H9 (cell line): ENCODE measurements at regions not wholly inside any gene's neighbourhood (a gene's known extent, or its start where the extent isn't known, plus 50 kb on each side); places are given as distances from the start of the nearest gene placed in this dataset.

Experiments used
- DNase-seq: peaks from one replicate; pipeline ENCODE4 v3.0.0-alpha.2; 2017
- H2AFZ ChIP-seq: one replicate; pipeline ENCODE4 v1.6.1; 2013; ENCODE audit warnings: mild to moderate bottlenecking, low read length, control low read depth, moderate library complexity
- H2AK5ac ChIP-seq: 2 replicates; pipeline ENCODE4 v1.6.1; 2013; ENCODE audit warnings: low read length, control low read depth, mixed read lengths; ENCODE audit not compliant: insufficient read length
- H2BK120ac ChIP-seq: one replicate; pipeline ENCODE4 v1.6.1; 2013; ENCODE audit warnings: low read depth, mild to moderate bottlenecking, low read length, control low read depth, inconsistent platforms; ENCODE audit not compliant: poor library complexity, severe bottlenecking
- H2BK12ac ChIP-seq: 2 replicates; pipeline ENCODE4 v1.6.1; 2013; ENCODE audit warnings: low read length, control low read depth, mixed read lengths, low read depth; ENCODE audit not compliant: insufficient read length
- H2BK15ac ChIP-seq: 2 replicates; pipeline ENCODE4 v1.6.1; 2013; ENCODE audit warnings: low read depth, low read length, control low read depth
- H2BK20ac ChIP-seq: one replicate; pipeline ENCODE4 v1.6.1; 2013; ENCODE audit warnings: low read depth, mild to moderate bottlenecking, low read length, control low read depth, inconsistent platforms; ENCODE audit not compliant: poor library complexity, severe bottlenecking
- H2BK5ac ChIP-seq: 2 replicates; pipeline ENCODE4 v1.6.1; 2013; ENCODE audit warnings: low read length, control low read depth, mixed read lengths; ENCODE audit not compliant: insufficient read length
- H3K14ac ChIP-seq: 2 replicates; pipeline ENCODE4 v1.6.1; 2013; ENCODE audit warnings: low read length, control low read depth; ENCODE audit not compliant: insufficient read depth
- H3K18ac ChIP-seq: 2 replicates; pipeline ENCODE4 v1.6.1; 2013; ENCODE audit warnings: low read depth, mild to moderate bottlenecking, mixed read lengths, low read length, control low read depth; ENCODE audit not compliant: insufficient read length
- H3K23ac ChIP-seq: 2 replicates; pipeline ENCODE4 v1.6.1; 2013; ENCODE audit warnings: low read length, control low read depth, mixed read lengths, low read depth; ENCODE audit not compliant: insufficient read length
- H3K23me2 ChIP-seq: 2 replicates; pipeline ENCODE4 v1.6.1; 2013; ENCODE audit warnings: low read depth, mild to moderate bottlenecking, mixed read lengths, low read length, control low read depth; ENCODE audit not compliant: insufficient read length, poor library complexity, severe bottlenecking
- H3K27ac ChIP-seq: 2 replicates; pipeline ENCODE4 v1.5.1; 2013; ENCODE audit warnings: low read length, control low read depth, mixed read lengths, low read depth; ENCODE audit not compliant: insufficient read length
- H3K27me3 ChIP-seq: 2 replicates; pipeline ENCODE4 v1.6.1; 2013; ENCODE audit warnings: low read length, control low read depth, inconsistent platforms; ENCODE audit not compliant: insufficient read depth
- H3K4ac ChIP-seq: 2 replicates; pipeline ENCODE4 v1.6.1; 2013; ENCODE audit warnings: low read depth, mild to moderate bottlenecking, control low read depth, inconsistent platforms, low read length, moderate library complexity
- H3K4me1 ChIP-seq: 2 replicates; pipeline ENCODE4 v1.6.1; 2013; ENCODE audit warnings: low read length, control low read depth, inconsistent platforms; ENCODE audit not compliant: insufficient read depth
- H3K4me2 ChIP-seq: 2 replicates; pipeline ENCODE4 v1.6.1; 2013; ENCODE audit warnings: low read length, control low read depth, mixed read lengths; ENCODE audit not compliant: insufficient read length, insufficient read depth
- H3K56ac ChIP-seq: 2 replicates; pipeline ENCODE4 v1.6.1; 2013; ENCODE audit warnings: low read depth, mild to moderate bottlenecking, mixed read lengths, low read length, control low read depth; ENCODE audit not compliant: insufficient read length
- H3K79me1 ChIP-seq: 2 replicates; pipeline ENCODE4 v1.6.1; 2013; ENCODE audit warnings: low read depth, mild to moderate bottlenecking, moderate library complexity, low read length, control low read depth, inconsistent platforms; ENCODE audit not compliant: insufficient read depth, poor library complexity, severe bottlenecking
- H3K79me2 ChIP-seq: 2 replicates; pipeline ENCODE4 v1.6.1; 2013; ENCODE audit warnings: low read length, control low read depth, inconsistent platforms; ENCODE audit not compliant: insufficient read depth
- H3K9ac ChIP-seq: 2 replicates; pipeline ENCODE4 v1.6.1; 2013; ENCODE audit warnings: low read length, control low read depth, mixed read lengths; ENCODE audit not compliant: insufficient read length; ENCODE audit errors: extremely low read depth
- H3K9me3 ChIP-seq: one replicate; pipeline ENCODE4 v1.6.1; 2013; ENCODE audit warnings: low read depth, low read length, inconsistent platforms; ENCODE audit not compliant: control insufficient read depth
- H3T11ph ChIP-seq: one replicate; pipeline ENCODE4 v1.6.1; 2013; ENCODE audit warnings: mild to moderate bottlenecking, low read length, control low read depth, inconsistent platforms
- H4K20me1 ChIP-seq: one replicate; pipeline ENCODE4 v1.6.1; 2013; ENCODE audit not compliant: control insufficient read depth, insufficient read length, insufficient read depth
- H4K5ac ChIP-seq: 2 replicates; pipeline ENCODE4 v1.6.1; 2013; ENCODE audit warnings: low read depth, mild to moderate bottlenecking, mixed read lengths, low read length, control low read depth; ENCODE audit not compliant: insufficient read length
- H4K8ac ChIP-seq: replicated peaks from 2 replicates; pipeline ENCODE4 v1.6.1; 2013; ENCODE audit warnings: low read length, control low read depth, mixed read lengths, low read depth; ENCODE audit not compliant: insufficient read length
- H4K91ac ChIP-seq: 2 replicates; pipeline ENCODE4 v1.6.1; 2013; ENCODE audit warnings: low read depth, mild to moderate bottlenecking, moderate library complexity, mixed read lengths, low read length, control low read depth; ENCODE audit not compliant: insufficient read length
- H3K27ac Mint-ChIP-seq, 3 experiments: 2 replicates in 2 of 3; 3 replicates in 1 of 3; pipeline ENCODE4 v1.8.0; 2020 to 2021; ENCODE audit warnings: mixed read lengths in 3 of 3, mild to moderate bottlenecking in 1 of 3, moderate library complexity in 1 of 3
- H3K27me3 Mint-ChIP-seq: 2 replicates; pipeline ENCODE4 v1.8.0; 2021; ENCODE audit warnings: low read depth, mild to moderate bottlenecking, moderate library complexity, mixed read lengths
- H3K36me3 Mint-ChIP-seq, 3 experiments: 2 replicates in 2 of 3; 3 replicates in 1 of 3; pipeline ENCODE4 v1.8.0; 2020 to 2021; ENCODE audit warnings: low read depth in 3 of 3, mixed read lengths in 3 of 3; ENCODE audit not compliant: insufficient read depth in 1 of 3
- H3K4me1 Mint-ChIP-seq, 2 experiments: 2 replicates each; pipeline ENCODE4 v1.8.0; 2020; ENCODE audit warnings: mixed read lengths in 2 of 2
- H3K4me3 Mint-ChIP-seq, 2 experiments: 2 replicates in 1 of 2; 3 replicates in 1 of 2; pipeline ENCODE4 v1.8.0; 2020 to 2021; ENCODE audit warnings: mild to moderate bottlenecking in 2 of 2, mixed read lengths in 2 of 2, moderate library complexity in 1 of 2
- H3K9me3 Mint-ChIP-seq, 2 experiments: 2 replicates in 1 of 2; 3 replicates in 1 of 2; pipeline ENCODE4 v1.8.0; 2020; ENCODE audit warnings: mild to moderate bottlenecking in 2 of 2, mixed read lengths in 2 of 2, moderate library complexity in 1 of 2
- WGBS: extraction: QIAGEN DNeasy Blood & Tissue Kit; methylation state at CpG from one replicate; pipeline ENCODE4 v1.1.7; 2013; ENCODE audit warnings: missing lambda C conversion rate, low lambda C conversion rate, mixed read lengths; ENCODE audit not compliant: insufficient read length; ENCODE audit errors: extremely low coverage; 5-methylcytosine and 5-hydroxymethylcytosine counted together
- TF ChIP-seq, protein P1 (sequence below): fragments of 200-600 bp; sonication (generic); conservative IDR thresholded peaks from 3 replicates; pipeline ENCODE4 v1.8.0; 2021; ENCODE audit warnings: antibody characterized with exemption, mild to moderate bottlenecking

DNA sequence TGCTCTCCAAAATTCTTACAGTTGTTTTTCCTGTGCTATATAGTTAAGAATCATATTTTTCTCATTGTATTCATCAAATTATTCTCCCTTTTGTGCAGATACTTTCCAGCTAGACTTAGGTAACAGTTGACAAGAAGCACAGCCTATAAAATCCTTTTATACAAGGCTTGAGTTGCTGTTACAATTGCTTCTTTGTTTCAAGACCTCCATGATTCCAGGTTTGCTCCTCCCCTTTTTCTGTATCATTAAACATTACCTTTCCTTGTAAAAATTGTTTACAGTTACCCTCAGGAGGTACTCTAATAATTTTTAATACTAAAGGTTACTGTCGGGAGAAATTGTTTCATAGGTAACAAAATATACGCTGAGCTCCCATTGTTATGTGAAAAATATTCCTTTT is 192.3 kb upstream of the GRID2 start:
- H3K23me2 ChIP-seq = no peaks in the 10 kb centered on the region
- Mint-ChIP-seq H3K27me3 (no peaks in the 10 kb centered on the region), H3K4me3 (no peak overlapping the region), H3K4me1 (peaks cover 4 to 7% of the 10 kb centered on the region in 2 experiments), H3K36me3 (no peaks in the 10 kb centered on the region), H3K9me3 (no peaks in the 10 kb centered on the region), H3K27ac (peak overlapping the region in 1 of 3 experiments; percentile 24; a peak in 1 of 7 replicates)
- H4K20me1 ChIP-seq = no peaks in the 10 kb centered on the region
- no peak overlapping the region for H3T11ph ChIP-seq
- no peaks in the 10 kb centered on the region for H3K27me3 ChIP-seq
- no peak overlapping the region for H3K27ac ChIP-seq
- H3K4ac ChIP-seq = no peak overlapping the region
- H2BK120ac ChIP-seq = no peak overlapping the region
- no peak overlapping the region for H2BK20ac ChIP-seq
- H3K23ac ChIP-seq = no peak overlapping the region
- no peak overlapping the region for H3K56ac ChIP-seq
- H3K79me2 ChIP-seq = no peaks in the 10 kb centered on the region
- no peaks in the 10 kb centered on the region for H3K79me1 ChIP-seq
- H3K18ac ChIP-seq = no peak overlapping the region
- no peak overlapping the region for H4K5ac ChIP-seq
- no peak overlapping the region for H2BK15ac ChIP-seq
- no peak overlapping the region for H3K14ac ChIP-seq
- no peak overlapping the region for H4K8ac ChIP-seq
- H4K91ac ChIP-seq = no peak overlapping the region
- no peak overlapping the region for H3K9ac ChIP-seq
- TF ChIP-seq, protein P1, sequence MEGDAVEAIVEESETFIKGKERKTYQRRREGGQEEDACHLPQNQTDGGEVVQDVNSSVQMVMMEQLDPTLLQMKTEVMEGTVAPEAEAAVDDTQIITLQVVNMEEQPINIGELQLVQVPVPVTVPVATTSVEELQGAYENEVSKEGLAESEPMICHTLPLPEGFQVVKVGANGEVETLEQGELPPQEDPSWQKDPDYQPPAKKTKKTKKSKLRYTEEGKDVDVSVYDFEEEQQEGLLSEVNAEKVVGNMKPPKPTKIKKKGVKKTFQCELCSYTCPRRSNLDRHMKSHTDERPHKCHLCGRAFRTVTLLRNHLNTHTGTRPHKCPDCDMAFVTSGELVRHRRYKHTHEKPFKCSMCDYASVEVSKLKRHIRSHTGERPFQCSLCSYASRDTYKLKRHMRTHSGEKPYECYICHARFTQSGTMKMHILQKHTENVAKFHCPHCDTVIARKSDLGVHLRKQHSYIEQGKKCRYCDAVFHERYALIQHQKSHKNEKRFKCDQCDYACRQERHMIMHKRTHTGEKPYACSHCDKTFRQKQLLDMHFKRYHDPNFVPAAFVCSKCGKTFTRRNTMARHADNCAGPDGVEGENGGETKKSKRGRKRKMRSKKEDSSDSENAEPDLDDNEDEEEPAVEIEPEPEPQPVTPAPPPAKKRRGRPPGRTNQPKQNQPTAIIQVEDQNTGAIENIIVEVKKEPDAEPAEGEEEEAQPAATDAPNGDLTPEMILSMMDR = no peak
- WGBS = no CpG with 5 or more reads among the region's 2 CpGs
- no peak overlapping the region for H2AK5ac ChIP-seq
- no peak overlapping the region for H3K4me2 ChIP-seq
- DNase-seq = no peak
- H3K9me3 ChIP-seq = no peaks in the 10 kb centered on the region
- no peak overlapping the region for H2BK12ac ChIP-seq
- H3K4me1 ChIP-seq = no peaks in the 10 kb centered on the region
- H2BK5ac ChIP-seq = no peak overlapping the region
- H2AFZ ChIP-seq = no peak overlapping the region
